ENCODE measurements at regions not wholly inside any gene's neighbourhood (a gene's known extent, or its start where the extent isn't known, plus 50 kb on each side); places are given as distances from the start of the nearest gene placed in this dataset.
"Not testable (repeated sequence)": the region's sequence is repeated elsewhere in the genome, so short reads cannot be mapped to it uniquely, and the experiment has no call there.

- DNase-seq (ENCODE audit: low spot score), result not testable (repeated sequence)
These were observed 975.0 kb upstream of the NRXN1 start for GRCh38 chr2:52006821-52007366.

- DNase-seq (ENCODE audit: low spot score), result no peak
These were observed 968.4 kb upstream of the NRXN1 start for GRCh38 chr2:52000151-52000855.

DNA sequence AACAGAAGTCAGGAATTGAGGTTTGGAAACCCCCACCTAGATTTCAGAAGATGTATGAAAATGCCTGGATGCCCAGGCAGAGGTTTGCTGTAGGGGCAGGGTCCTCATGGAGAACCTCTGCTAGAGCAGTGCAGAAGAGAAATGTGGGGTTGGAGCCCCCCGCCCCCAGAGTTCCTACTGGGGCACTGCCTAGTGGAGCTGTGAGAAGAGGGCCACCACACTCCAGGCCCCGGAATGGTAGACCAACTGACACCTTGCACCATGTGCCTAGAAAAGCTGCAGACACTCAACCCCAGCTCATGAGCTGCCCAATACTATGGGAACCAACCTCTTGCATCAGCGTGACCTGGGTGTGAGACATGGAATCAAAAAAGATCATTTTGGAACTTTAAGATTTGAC, 967.0 kb upstream of the NRXN1 start:
- DNase-seq (ENCODE audit: low spot score), result no peak

DNA sequence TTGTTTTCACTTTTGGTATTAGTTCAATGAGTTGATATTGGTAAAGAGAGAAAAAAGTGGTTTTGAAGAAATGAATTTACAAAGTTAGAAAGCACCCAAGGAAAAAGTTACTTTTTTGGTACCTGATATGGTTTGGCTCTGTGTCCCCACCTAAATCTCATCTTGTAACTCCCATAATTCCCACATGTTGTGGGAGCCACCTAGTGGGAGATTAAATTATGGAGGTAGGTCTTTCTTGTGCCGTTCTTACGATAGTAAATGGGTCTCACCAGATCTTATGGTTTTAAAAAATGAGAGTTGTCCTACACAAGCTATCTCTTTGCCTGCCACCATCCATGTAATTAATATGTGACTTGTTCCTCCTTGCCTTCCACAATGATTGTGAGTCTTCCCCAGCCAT, 965.6 kb upstream of the NRXN1 start:
- no peak for DNase-seq (ENCODE audit: low spot score)

DNA sequence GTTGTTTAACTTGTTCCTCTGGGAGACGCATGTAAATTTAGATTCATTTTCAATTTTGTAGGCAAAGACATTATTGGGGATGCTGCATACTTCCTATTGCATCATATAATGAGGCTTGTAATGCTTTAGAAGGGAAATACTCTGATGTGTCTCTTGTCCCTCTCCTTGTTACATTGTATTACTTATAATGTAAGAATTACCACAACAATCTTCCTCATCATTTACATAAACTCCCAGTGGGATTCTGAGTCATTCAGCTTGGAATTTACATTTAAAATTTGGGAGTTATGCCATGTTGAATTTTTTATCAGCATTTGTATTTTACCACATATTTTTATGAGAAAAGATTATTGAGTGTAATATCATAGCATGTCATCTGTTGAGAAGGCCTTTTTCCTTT, 963.4 kb upstream of the NRXN1 start:
- peak; percentile 9 for DNase-seq (ENCODE audit: low spot score)

DNA sequence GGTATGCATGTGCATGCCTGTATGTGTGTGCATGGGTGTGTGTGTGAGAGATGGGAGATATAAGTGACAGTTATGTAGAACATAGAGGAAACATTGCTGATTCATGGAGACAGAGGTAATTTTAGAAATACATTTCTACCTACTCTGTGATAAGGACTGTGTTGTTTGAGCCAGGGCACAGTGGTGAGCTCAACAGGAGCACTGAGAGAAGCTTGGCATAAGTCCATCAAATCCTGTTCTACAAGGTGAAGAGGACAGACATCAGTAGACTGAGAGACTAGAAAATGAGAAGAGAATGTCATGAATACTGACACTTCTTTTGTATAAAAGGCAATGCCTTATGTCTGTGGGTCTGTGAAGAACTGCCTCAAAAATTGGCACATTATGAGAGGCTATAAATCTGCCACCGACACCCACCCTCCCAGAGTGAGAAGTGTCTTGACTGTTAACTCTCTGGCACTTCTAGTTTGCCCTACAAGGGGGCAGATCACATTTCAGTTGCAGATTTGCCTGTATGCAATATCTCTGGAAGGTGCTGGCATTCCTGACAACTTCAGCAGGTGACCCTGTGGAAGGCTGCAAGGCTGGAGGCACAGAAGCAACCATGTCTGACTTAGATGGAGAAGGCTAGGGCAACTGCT, 962.3 kb upstream of the NRXN1 start:
- DNase-seq (ENCODE audit: low spot score), result no peak

DNA sequence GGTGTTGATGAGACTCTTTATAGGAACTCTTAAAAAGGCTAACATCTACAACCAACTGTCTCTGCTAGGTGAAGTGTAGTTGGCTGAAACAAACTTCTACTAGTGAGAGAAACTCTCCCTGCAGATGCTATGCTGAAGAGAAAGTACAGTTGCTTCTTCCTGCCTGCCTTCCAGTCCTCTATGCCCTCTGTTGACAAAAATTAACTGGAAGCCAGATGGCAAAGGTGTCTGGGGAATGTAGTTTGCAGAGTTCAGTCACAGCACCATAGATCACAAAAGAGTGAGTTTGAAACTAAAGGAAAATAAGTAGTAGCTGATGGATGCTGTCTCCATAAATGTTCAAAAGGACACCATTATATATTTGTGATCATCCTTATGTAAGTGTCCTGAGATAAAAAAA, 958.8 kb upstream of the NRXN1 start:
- no peak for DNase-seq (ENCODE audit: low spot score)

DNA sequence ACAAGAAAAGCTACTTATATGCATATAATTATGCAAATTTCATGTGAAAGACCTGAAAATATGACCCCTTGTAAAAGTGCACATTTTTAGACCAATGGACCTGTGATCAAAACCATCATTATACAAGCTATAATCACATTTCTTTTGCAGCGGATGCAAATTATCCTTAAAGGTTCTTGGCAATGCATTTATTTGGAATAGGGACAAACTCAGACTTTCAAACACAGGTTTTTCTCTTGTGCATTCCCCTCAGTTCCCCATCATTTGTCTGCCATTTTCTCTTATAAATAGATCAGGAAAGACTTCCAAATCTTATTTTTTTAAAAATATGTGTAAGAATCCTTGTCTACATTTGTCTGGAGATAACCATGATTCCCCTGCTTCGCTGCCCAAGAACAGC, 954.2 kb upstream of the NRXN1 start:
- DNase-seq (ENCODE audit: low spot score), result no peak

DNA sequence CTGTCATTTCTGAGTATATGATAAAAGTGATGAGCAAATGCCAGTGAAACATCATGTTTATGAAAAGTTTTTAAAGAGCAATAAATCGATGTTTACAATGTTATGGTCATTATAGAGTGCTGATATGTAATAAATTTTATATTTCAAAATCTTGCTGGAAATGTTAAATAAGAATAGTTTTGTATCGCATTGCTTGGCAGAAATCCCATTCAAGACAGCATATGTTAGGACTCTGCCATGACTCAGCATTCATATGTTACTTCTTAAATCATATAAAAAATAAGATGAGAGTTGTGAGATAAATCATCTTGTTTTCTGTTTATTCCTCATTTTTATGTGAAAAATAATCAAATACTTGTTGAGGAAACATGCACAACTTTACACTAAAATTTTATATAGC, 949.9 kb upstream of the NRXN1 start:
- DNase-seq (ENCODE audit: low spot score), result no peak

DNA sequence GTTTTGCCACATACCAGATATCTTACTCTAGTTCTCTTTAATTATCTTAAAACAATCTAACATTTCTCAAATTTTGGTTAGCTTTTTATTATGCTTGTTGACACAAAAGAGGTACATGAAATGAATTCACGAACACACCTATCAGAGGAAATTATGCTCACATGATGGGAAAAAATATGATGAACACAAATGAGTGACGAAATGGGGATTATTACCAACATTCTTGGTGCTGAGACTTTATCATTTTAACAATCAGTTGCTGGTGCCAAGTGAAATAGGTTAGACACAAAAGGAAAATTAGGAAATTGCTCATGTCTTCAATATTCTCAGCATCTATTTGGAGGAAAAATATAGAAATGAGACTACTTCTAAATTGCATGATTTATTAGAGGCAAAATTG, 944.7 kb upstream of the NRXN1 start:
- DNase-seq (ENCODE audit: low spot score), result no peak

- DNase-seq (ENCODE audit: low spot score), result no peak
These were observed 939.2 kb upstream of the NRXN1 start for GRCh38 chr2:51971136-51971535.

GRCh38 chr2:51969347-51969746, 937.4 kb upstream of the NRXN1 start:
- no peak for DNase-seq (ENCODE audit: low spot score)

GRCh38 chr2:51960841-51961335, 929.0 kb upstream of the NRXN1 start:
- DNase-seq (ENCODE audit: low spot score), result no peak

GRCh38 chr2:51960281-51960680, 928.3 kb upstream of the NRXN1 start:
- no peak for DNase-seq (ENCODE audit: low spot score)

GRCh38 chr2:51959696-51960095, 927.8 kb upstream of the NRXN1 start:
- DNase-seq (ENCODE audit: low spot score), result no peak

- peak; percentile 2 for DNase-seq (ENCODE audit: low spot score)
These were observed 922.0 kb upstream of the NRXN1 start for GRCh38 chr2:51953931-51954330.

DNA sequence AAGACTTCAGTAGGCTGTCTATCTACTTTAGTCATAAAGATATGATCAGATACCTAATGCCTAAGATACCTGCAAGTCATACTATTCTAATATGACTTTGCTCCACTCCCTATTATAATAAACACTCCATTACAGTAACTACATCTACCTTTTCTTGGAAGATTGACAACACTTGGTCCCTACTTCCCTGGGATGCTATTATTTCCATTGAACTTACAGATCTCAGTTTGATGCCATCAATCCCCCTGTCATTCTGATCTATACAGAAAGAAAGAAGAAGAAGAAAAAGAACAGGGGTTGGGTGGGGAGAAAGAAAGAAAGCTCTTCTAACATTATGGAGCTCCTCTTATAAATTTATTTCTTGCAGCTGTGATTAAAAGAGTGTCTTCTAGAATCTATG, 889.1 kb upstream of the NRXN1 start:
- no peak for DNase-seq (ENCODE audit: low spot score)

- DNase-seq (ENCODE audit: low spot score), result no peak
These were observed 888.6 kb upstream of the NRXN1 start for GRCh38 chr2:51920509-51920908.

DNA sequence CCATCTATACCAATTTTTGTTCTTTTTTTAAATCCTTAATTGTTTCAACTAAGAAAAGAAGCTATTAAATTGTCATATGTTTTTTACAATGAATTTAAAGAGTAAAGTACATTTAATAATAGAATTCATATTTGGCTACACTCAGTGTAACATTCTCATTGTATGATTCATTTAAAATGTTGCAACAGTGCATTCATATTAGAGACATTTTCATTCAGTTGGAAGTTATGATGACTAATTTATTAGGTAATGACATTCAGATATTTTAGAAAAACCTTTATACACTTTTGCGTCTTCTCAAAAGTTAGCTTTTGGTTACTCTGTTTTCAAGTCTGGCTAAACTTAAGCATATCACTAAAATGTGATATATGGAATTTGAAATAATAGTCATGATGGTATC, 887.5 kb upstream of the NRXN1 start:
- DNase-seq (ENCODE audit: low spot score), result no peak

GRCh38 chr2:51918113-51918512, 886.2 kb upstream of the NRXN1 start:
- DNase-seq (ENCODE audit: low spot score), result no peak

GRCh38 chr2:51903728-51904127, 871.8 kb upstream of the NRXN1 start:
- DNase-seq (ENCODE audit: low spot score), result no peak

GRCh38 chr2:51899643-51900042, 867.7 kb upstream of the NRXN1 start:
- DNase-seq (ENCODE audit: low spot score), result no peak

DNA sequence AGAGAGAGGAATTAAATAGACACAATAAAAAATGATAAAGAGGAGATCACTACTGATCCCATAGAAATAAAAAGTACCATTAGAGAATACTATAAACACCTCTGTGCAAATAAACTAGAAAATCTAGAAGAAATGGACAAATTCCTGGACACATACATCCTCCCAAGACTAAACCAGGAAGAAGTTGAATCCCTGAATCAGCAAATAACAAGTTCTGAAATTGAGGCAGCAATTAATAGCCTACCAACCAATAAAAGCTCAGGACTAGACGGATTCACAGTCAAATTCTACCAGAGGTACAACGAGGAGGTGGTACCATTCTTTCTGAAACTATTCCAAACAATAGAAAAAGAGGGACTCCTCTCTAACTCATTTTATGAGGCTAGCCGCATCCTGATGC, 862.7 kb upstream of the NRXN1 start:
- DNase-seq (ENCODE audit: low spot score), result not testable (repeated sequence)

- no peak for DNase-seq (ENCODE audit: low spot score)
These were observed 856.2 kb upstream of the NRXN1 start for GRCh38 chr2:51888120-51888519.
